ENCODE measurements at regions not wholly inside any gene's neighbourhood (a gene's known extent, or its start where the extent isn't known, plus 50 kb on each side); places are given as distances from the start of the nearest gene placed in this dataset.
"Not testable (repeated sequence)": the region's sequence is repeated elsewhere in the genome, so short reads cannot be mapped to it uniquely, and the experiment has no call there.

GRCh38 chr15:77865701-77866100 is 211.8 kb downstream of the TBC1D2B start:
- no peaks in the 10 kb centered on the region for H3K9me3 ChIP-seq
- H3K36me3 ChIP-seq = no peaks in the 10 kb centered on the region
- H3K27ac ChIP-seq = no peak overlapping the region
- peaks cover 0 to 4% of the 10 kb centered on the region in 2 donors for H3K4me1 ChIP-seq
- intact Hi-C loops (cut with DNase I) = no loop called here
- no peak for DNase-seq (ENCODE audit: low spot score in 2 of 2)
- H3K4me3 ChIP-seq = no peak overlapping the region
- TF ChIP-seq CTCF (IDR thresholded peaks at IDR 0.05) = no peak
- H3K27me3 ChIP-seq = no peaks in the 10 kb centered on the region

GRCh38 chr15:77865106-77865610 is 212.4 kb downstream of the TBC1D2B start:
- no peaks in the 10 kb centered on the region for H3K9me3 ChIP-seq
- no peak for TF ChIP-seq CTCF (IDR thresholded peaks at IDR 0.05)
- no peak overlapping the region for H3K4me3 ChIP-seq
- peaks cover 0 to under 1% of the 10 kb centered on the region in 2 donors for H3K4me1 ChIP-seq
- no peak overlapping the region for H3K27ac ChIP-seq
- intact Hi-C loops (cut with DNase I) = no loop called here
- peak in 1 of 2 donors; percentile 52 for DNase-seq (ENCODE audit: low spot score in 2 of 2)
- H3K36me3 ChIP-seq = no peaks in the 10 kb centered on the region
- no peaks in the 10 kb centered on the region for H3K27me3 ChIP-seq

- H3K4me3 ChIP-seq = no peak overlapping the region
- DNase-seq (ENCODE audit: low spot score in 2 of 2) = peak in 1 of 2 donors; percentile 56
Observed at GRCh38 chr15:77864211-77865105, 213.1 kb downstream of the TBC1D2B start.

GRCh38 chr15:77863491-77864105 is 213.9 kb downstream of the TBC1D2B start:
- no peak for DNase-seq (ENCODE audit: low spot score in 2 of 2)
- intact Hi-C loops (cut with DNase I) = no loop called here

More at GRCh38 chr15:77864211-77865105, 213.1 kb downstream of the TBC1D2B start:
- Histone ChIP-seq H3K36me3 (no peaks in the 10 kb centered on the region), H3K27ac (no peak overlapping the region), H3K27me3 (no peaks in the 10 kb centered on the region), H3K9me3 (no peaks in the 10 kb centered on the region), H3K4me1 (no peaks in the 10 kb centered on the region)
- TF ChIP-seq CTCF (IDR thresholded peaks at IDR 0.05) = no peak
- intact Hi-C loops (cut with DNase I) = no loop called here

GRCh38 chr15:77862651-77863104 is 214.8 kb downstream of the TBC1D2B start:
- Histone ChIP-seq H3K27me3 (no peaks in the 10 kb centered on the region), H3K4me3 (no peak overlapping the region), H3K9me3 (no peaks in the 10 kb centered on the region), H3K4me1 (no peaks in the 10 kb centered on the region), H3K36me3 (no peaks in the 10 kb centered on the region), H3K27ac (no peak overlapping the region)
- TF ChIP-seq CTCF (IDR thresholded peaks at IDR 0.05) = no peak
- no peak for DNase-seq (ENCODE audit: low spot score in 2 of 2)
- intact Hi-C loops (cut with DNase I) = no loop called here

More at GRCh38 chr15:77863491-77864105, 213.9 kb downstream of the TBC1D2B start:
- Histone ChIP-seq H3K36me3 (no peaks in the 10 kb centered on the region), H3K4me1 (no peaks in the 10 kb centered on the region), H3K9me3 (no peaks in the 10 kb centered on the region), H3K27ac (no peak overlapping the region), H3K27me3 (no peaks in the 10 kb centered on the region), H3K4me3 (no peak overlapping the region)
- TF ChIP-seq CTCF (IDR thresholded peaks at IDR 0.05) = no peak

GRCh38 chr15:77861997-77862635 is 215.4 kb downstream of the TBC1D2B start:
- H3K9me3 ChIP-seq; H3K4me1 ChIP-seq; H3K36me3 ChIP-seq; intact Hi-C loops (cut with DNase I); H3K27ac ChIP-seq; H3K4me3 ChIP-seq; DNase-seq (ENCODE audit: low spot score in 2 of 2); H3K27me3 ChIP-seq: not testable (repeated sequence)

Measured in ascending aorta (tissue), 2 donors.